HEK293T (cell line): ENCODE measurements at regions not wholly inside any gene's neighbourhood (a gene's known extent, or its start where the extent isn't known, plus 50 kb on each side); places are given as distances from the start of the nearest gene placed in this dataset.

Experiments used
- CTCF ChIA-PET: fragments of 350-600 bp; formaldehyde crosslinking; extraction: SDS; loops from one replicate; lab custom pipeline; 2021; ENCODE audit warnings: antibody characterized with exemption, inconsistent platforms; lab: Yijun Ruan, JAX
- POLR2A ChIA-PET: fragments of 350-600 bp; formaldehyde crosslinking; extraction: SDS; loops from one replicate; lab custom pipeline; 2020; ENCODE audit warnings: antibody characterized with exemption, inconsistent platforms; lab: Yijun Ruan, JAX
- DNase-seq: peaks from one replicate; pipeline ENCODE4 v3.0.0; 2012; ENCODE audit warnings: mixed read lengths; ENCODE audit errors: extremely low spot score
- ARNT ChIP-seq: fragments of 450-650 bp; IDR thresholded peaks from 2 replicates; pipeline ENCODE4 v1.6.1; 2017; ENCODE audit warnings: mild to moderate bottlenecking
- BHLHE40 ChIP-seq: fragments of 450-650 bp; IDR thresholded peaks from 2 replicates; pipeline ENCODE4 v1.6.1; 2016; ENCODE audit warnings: mild to moderate bottlenecking, moderate library complexity, borderline replicate concordance
- CTBP1 ChIP-seq: fragments of 450-650 bp; IDR thresholded peaks from 2 replicates; pipeline ENCODE4 v1.6.1; 2016; ENCODE audit warnings: borderline replicate concordance
- ELF4 ChIP-seq: fragments of 450-650 bp; IDR thresholded peaks from 2 replicates; pipeline ENCODE4 v1.6.1; 2017; ENCODE audit warnings: antibody characterized with exemption
- FOXA1 ChIP-seq: fragments of 450-650 bp; IDR thresholded peaks from 2 replicates; pipeline ENCODE4 v1.6.1; 2016; ENCODE audit warnings: mild to moderate bottlenecking
- FOXK2 ChIP-seq: fragments of 450-650 bp; IDR thresholded peaks from 2 replicates; pipeline ENCODE4 v1.6.1; 2016; ENCODE audit warnings: mild to moderate bottlenecking
- FOXM1 ChIP-seq: fragments of 450-650 bp; IDR thresholded peaks from 2 replicates; pipeline ENCODE4 v1.6.1; 2017; ENCODE audit warnings: mild to moderate bottlenecking, borderline replicate concordance
- HDGF ChIP-seq: fragments of 450-650 bp; IDR thresholded peaks from 2 replicates; pipeline ENCODE4 v1.6.1; 2017; ENCODE audit warnings: antibody characterized with exemption, borderline replicate concordance
- L3MBTL2 ChIP-seq: fragments of 450-650 bp; conservative IDR thresholded peaks from 2 replicates; pipeline ENCODE4 v1.6.1; 2016; ENCODE audit warnings: mild to moderate bottlenecking
- LEF1 ChIP-seq: fragments of 450-650 bp; IDR thresholded peaks from 2 replicates; pipeline ENCODE4 v1.6.1; 2017; ENCODE audit warnings: mild to moderate bottlenecking, borderline replicate concordance
- NFRKB ChIP-seq: fragments of 450-650 bp; IDR thresholded peaks from 2 replicates; pipeline ENCODE4 v1.6.1; 2016; ENCODE audit warnings: mild to moderate bottlenecking, moderate library complexity
- PKNOX1 ChIP-seq: fragments of 450-650 bp; IDR thresholded peaks from 2 replicates; pipeline ENCODE4 v1.6.1; 2016
- SP1 ChIP-seq: fragments of 450-650 bp; IDR thresholded peaks from 2 replicates; pipeline ENCODE4 v1.6.1; 2017
- SUZ12 ChIP-seq: fragments of 450-650 bp; IDR thresholded peaks from 2 replicates; pipeline ENCODE4 v1.6.1; 2016; ENCODE audit warnings: mild to moderate bottlenecking
- TARDBP ChIP-seq: fragments of 450-650 bp; IDR thresholded peaks from 2 replicates; pipeline ENCODE4 v1.6.1; 2016
- ZNF384 ChIP-seq: fragments of 450-650 bp; IDR thresholded peaks from 2 replicates; pipeline ENCODE4 v1.6.1; 2016

- CTCF ChIA-PET = no interaction called here
- POLR2A ChIA-PET = no interaction called here
- no peak for DNase-seq
- TF ChIP-seq ZNF384 = no peak
Measured at GRCh38 chr5:67969176-67969575, 246.4 kb upstream of the PIK3R1 start.

- no peak for DNase-seq
- CTCF ChIA-PET = no interaction called here
- POLR2A ChIA-PET = no interaction called here
- TF ChIP-seq TARDBP (no peak), PKNOX1 (no peak), NFRKB (no peak), ELF4 (no peak), SUZ12 (no peak), HDGF (no peak), SP1 (no peak), L3MBTL2 (no peak), BHLHE40 (no peak), FOXM1 (no peak), LEF1 (no peak), FOXK2 (no peak), ZNF384 (no peak), CTBP1 (no peak), ARNT (no peak), FOXA1 (no peak)
Measured at GRCh38 chr5:67966712-67967111, 248.8 kb upstream of the PIK3R1 start.

GRCh38 chr5:67964619-67965018 is 250.9 kb upstream of the PIK3R1 start:
- DNase-seq = no peak
- ChIA-PET CTCF (no interaction called here), POLR2A (no interaction called here)
- TF ChIP-seq FOXA1 = no peak
- TF ChIP-seq CTBP1 = no peak

- TF ChIP-seq LEF1 (no peak), ELF4 (no peak), L3MBTL2 (no peak), TARDBP (no peak), SUZ12 (no peak), FOXK2 (no peak), ZNF384 (no peak), NFRKB (no peak), PKNOX1 (no peak), FOXM1 (no peak), CTBP1 (no peak), FOXA1 (no peak), ARNT (no peak), BHLHE40 (no peak), SP1 (no peak), HDGF (no peak)
- no peak for DNase-seq
- POLR2A ChIA-PET = no interaction called here
- CTCF ChIA-PET = no interaction called here
Measured at GRCh38 chr5:67963789-67964519, 251.6 kb upstream of the PIK3R1 start.

- TF ChIP-seq BHLHE40 = no peak
- TF ChIP-seq FOXM1 = no peak
- no peak for TF ChIP-seq L3MBTL2
- TF ChIP-seq CTBP1 = no peak
- TF ChIP-seq FOXK2 = no peak
- TF ChIP-seq SP1 = no peak
- no peak for TF ChIP-seq SUZ12
- TF ChIP-seq NFRKB = no peak
- TF ChIP-seq PKNOX1 = no peak
- TF ChIP-seq ZNF384 = no peak
- no peak for TF ChIP-seq ELF4
- TF ChIP-seq FOXA1 = no peak
- TF ChIP-seq LEF1 = no peak
- TF ChIP-seq TARDBP = no peak
- TF ChIP-seq HDGF = no peak
- no peak for TF ChIP-seq ARNT
- no peak for DNase-seq
- POLR2A ChIA-PET = no interaction called here
- CTCF ChIA-PET = no interaction called here
Measured at GRCh38 chr5:67960939-67961338, 254.6 kb upstream of the PIK3R1 start.

- TF ChIP-seq FOXM1 (no peak), FOXK2 (no peak), ELF4 (no peak), L3MBTL2 (no peak), HDGF (no peak), NFRKB (no peak), SUZ12 (no peak), TARDBP (no peak), PKNOX1 (no peak), ZNF384 (no peak), SP1 (no peak), LEF1 (no peak), ARNT (no peak), CTBP1 (no peak), BHLHE40 (no peak), FOXA1 (no peak)
- CTCF ChIA-PET = no interaction called here
- POLR2A ChIA-PET = no interaction called here
Measured at GRCh38 chr5:67957374-67957773, 258.2 kb upstream of the PIK3R1 start.

More at GRCh38 chr5:67957374-67957773, 258.2 kb upstream of the PIK3R1 start:
- DNase-seq = no peak
